Loucy (cell line): ENCODE measurements at regions not wholly inside any gene's neighbourhood (a gene's known extent, or its start where the extent isn't known, plus 50 kb on each side); places are given as distances from the start of the nearest gene placed in this dataset.

Source experiments
- H2AFZ ChIP-seq: fragments of 200-600 bp; sonication (generic); 2 replicates; pipeline ENCODE4 v1.6.0; 2016; ENCODE audit warnings: antibody characterized with exemption, mild to moderate bottlenecking, low read length, moderate library complexity
- H3F3A ChIP-seq: fragments of 200-600 bp; 2 replicates; pipeline ENCODE4 v1.6.0; 2016; ENCODE audit warnings: antibody characterized with exemption, low read depth, mild to moderate bottlenecking
- H3K27me3 ChIP-seq: fragments of 200-600 bp; sonication (generic); 2 replicates; pipeline ENCODE4 v1.6.1; 2014; ENCODE audit warnings: low read length, mild to moderate bottlenecking; ENCODE audit not compliant: insufficient read depth, poor library complexity, severe bottlenecking
- H3K36me3 ChIP-seq: fragments of 200-600 bp; sonication (generic); 2 replicates; pipeline ENCODE4 v1.6.1; 2016; ENCODE audit warnings: low read length; ENCODE audit not compliant: insufficient read depth
- H3K4me1 ChIP-seq: fragments of 200-600 bp; sonication (generic); 2 replicates; pipeline ENCODE4 v1.5.1; 2014; ENCODE audit warnings: low read length, mild to moderate bottlenecking; ENCODE audit not compliant: insufficient read depth, poor library complexity, severe bottlenecking
- H3K4me2 ChIP-seq: fragments of 200-600 bp; sonication (generic); 2 replicates; pipeline ENCODE4 v1.6.0; 2014; ENCODE audit warnings: antibody characterized with exemption, low read length, low read depth, mild to moderate bottlenecking; ENCODE audit not compliant: poor library complexity, severe bottlenecking
- H3K4me3 ChIP-seq: fragments of 200-600 bp; sonication (generic); 2 replicates; pipeline ENCODE4 v1.5.1; 2014; ENCODE audit warnings: low read length, mild to moderate bottlenecking, mixed read lengths; ENCODE audit not compliant: poor library complexity, severe bottlenecking
- H3K79me2 ChIP-seq: fragments of 200-600 bp; sonication (generic); 2 replicates; pipeline ENCODE4 v1.6.1; 2014; ENCODE audit warnings: low read length; ENCODE audit not compliant: insufficient read depth
- H3K9ac ChIP-seq: fragments of 200-600 bp; sonication (generic); 2 replicates; pipeline ENCODE4 v1.6.0; 2014; ENCODE audit warnings: mild to moderate bottlenecking, low read depth, low read length, moderate library complexity; ENCODE audit not compliant: poor library complexity, severe bottlenecking
- H3K9me2 ChIP-seq: fragments of 200-600 bp; sonication (generic); replicated peaks from 2 replicates; pipeline ENCODE4 v1.6.1; 2016; ENCODE audit warnings: low read depth, low read length, mixed read lengths
- H3K9me3 ChIP-seq: fragments of 200-600 bp; sonication (generic); 2 replicates; pipeline ENCODE4 v1.6.1; 2014; ENCODE audit warnings: mild to moderate bottlenecking, antibody characterized with exemption, low read length, low read depth; ENCODE audit not compliant: insufficient read depth
- H4K20me1 ChIP-seq: fragments of 200-600 bp; sonication (generic); 2 replicates; pipeline ENCODE4 v1.6.0; 2014; ENCODE audit warnings: antibody characterized with exemption, low read length, mild to moderate bottlenecking; ENCODE audit not compliant: insufficient read depth, poor library complexity, severe bottlenecking
- CTCF ChIP-seq: fragments of 200-600 bp; sonication (generic); conservative IDR thresholded peaks from 2 replicates; pipeline ENCODE4 v1.5.1; 2014; ENCODE audit warnings: mild to moderate bottlenecking, antibody characterized with exemption, low read length
- EZH2phosphoT487 ChIP-seq: fragments of 200-600 bp; IDR thresholded peaks from 2 replicates; pipeline ENCODE4 v1.6.1; 2018; ENCODE audit warnings: antibody characterized with exemption, mild to moderate bottlenecking, moderate library complexity, borderline replicate concordance

GRCh38 chr5:96235008-96235910 lies 197.8 kb downstream of the PCSK1 start:
- Histone ChIP-seq H3K4me2 (no peak overlapping the region), H4K20me1 (no peaks in the 10 kb centered on the region), H3K9me2 (no peaks in the 10 kb centered on the region), H2AFZ (no peak overlapping the region), H3K4me1 (peaks cover 4% of the 10 kb centered on the region), H3K27me3 (no peaks in the 10 kb centered on the region), H3K36me3 (no peaks in the 10 kb centered on the region), H3F3A (no peaks in the 10 kb centered on the region), H3K4me3 (no peak overlapping the region), H3K79me2 (no peaks in the 10 kb centered on the region), H3K9ac (no peak overlapping the region), H3K9me3 (no peaks in the 10 kb centered on the region)
- TF ChIP-seq CTCF (no peak), EZH2phosphoT487 (no peak)

- H3K9me3 ChIP-seq: no peaks in the 10 kb centered on the region
- no peaks in the 10 kb centered on the region for H3K79me2 ChIP-seq
- H3K9ac ChIP-seq: no peak overlapping the region
- no peak overlapping the region for H3K4me3 ChIP-seq
- H3F3A ChIP-seq: no peaks in the 10 kb centered on the region
- no peak overlapping the region for H3K4me2 ChIP-seq
- H4K20me1 ChIP-seq: no peaks in the 10 kb centered on the region
- H2AFZ ChIP-seq: no peak overlapping the region
- no peaks in the 10 kb centered on the region for H3K27me3 ChIP-seq
- TF ChIP-seq CTCF: no peak
- TF ChIP-seq EZH2phosphoT487: no peak
- peaks cover 4% of the 10 kb centered on the region for H3K4me1 ChIP-seq
- H3K36me3 ChIP-seq: no peaks in the 10 kb centered on the region
- no peaks in the 10 kb centered on the region for H3K9me2 ChIP-seq
These were observed 200.4 kb downstream of the PCSK1 start for GRCh38 chr5:96232602-96233001.

- Histone ChIP-seq H2AFZ (no peak overlapping the region), H3K79me2 (no peaks in the 10 kb centered on the region), H3K4me3 (no peak overlapping the region), H3K9me2 (no peaks in the 10 kb centered on the region), H3K9ac (no peak overlapping the region), H3K4me2 (no peak overlapping the region), H3K27me3 (no peaks in the 10 kb centered on the region), H3K9me3 (no peaks in the 10 kb centered on the region), H3K36me3 (no peaks in the 10 kb centered on the region), H3K4me1 (no peaks in the 10 kb centered on the region), H4K20me1 (no peaks in the 10 kb centered on the region), H3F3A (no peaks in the 10 kb centered on the region)
- no peak for TF ChIP-seq CTCF
- no peak for TF ChIP-seq EZH2phosphoT487
These were observed 203.9 kb downstream of the PCSK1 start for GRCh38 chr5:96229188-96229587.
